Esophagus muscularis mucosa (tissue), 4 donors: ENCODE measurements at regions not wholly inside any gene's neighbourhood (a gene's known extent, or its start where the extent isn't known, plus 50 kb on each side); places are given as distances from the start of the nearest gene placed in this dataset.
"Not testable (repeated sequence)": the region's sequence is repeated elsewhere in the genome, so short reads cannot be mapped to it uniquely, and the experiment has no call there.

Source experiments
- DNase-seq: peaks from one replicate; pipeline ENCODE4 v3.0.0-alpha.2; 2017; ENCODE audit errors: extremely low spot score
- H3K27ac ChIP-seq, 4 donors: fragments of 200-600 bp; sonication (generic); replicated peaks in 1 of 4; 1 replicate in 3 of 4; 2 replicates in 1 of 4; pipeline ENCODE4 v1.5.1; 2016 to 2019; ENCODE audit warnings: mild to moderate bottlenecking in 1 of 4
- H3K27me3 ChIP-seq, 4 donors: fragments of 200-600 bp; sonication (generic); one replicate each; pipeline versions ENCODE4 v1.5.1 to v1.6.0; 2016 to 2019
- H3K36me3 ChIP-seq, 4 donors: fragments of 200-600 bp; sonication (generic); one replicate each; pipeline ENCODE4 v1.5.1; 2016 to 2019
- H3K4me1 ChIP-seq, 4 donors: fragments of 200-600 bp; sonication (generic); one replicate each; pipeline ENCODE4 v1.5.1; 2016 to 2019
- H3K4me3 ChIP-seq, 4 donors: fragments of 200-600 bp; sonication (generic); 1 replicate in 2 of 4; 2 replicates in 2 of 4; pipeline ENCODE4 v1.5.1; 2016 to 2019; ENCODE audit warnings: mild to moderate bottlenecking in 4 of 4, moderate library complexity in 1 of 4
- H3K9me3 ChIP-seq, 4 donors: fragments of 200-600 bp; sonication (generic); 1 replicate in 3 of 4; 2 replicates in 1 of 4; pipeline ENCODE4 v1.5.1; 2016 to 2019
- EP300 ChIP-seq: sonication (generic); formaldehyde crosslinking; IDR thresholded peaks from one replicate; pipeline ENCODE4 v1.6.1; 2017; ENCODE audit warnings: antibody characterized with exemption
- POLR2A ChIP-seq: fragments of 450-650 bp; IDR thresholded peaks from one replicate; pipeline ENCODE4 v1.6.1; 2017; ENCODE audit warnings: antibody characterized with exemption, moderate library complexity, mild to moderate bottlenecking, low read depth
- POLR2AphosphoS5 ChIP-seq, 2 donors: sonication (generic); formaldehyde crosslinking; IDR thresholded peaks; one replicate each; pipeline ENCODE4 v1.6.1; 2017; ENCODE audit warnings: antibody characterized with exemption in 2 of 2
- WGBS: methylation state at CpG from one replicate; pipeline ENCODE4 v1.1.5; 2018; 5-methylcytosine and 5-hydroxymethylcytosine counted together
- intact Hi-C: fragments of 100-400 bp; cut with DNase I; formaldehyde crosslinking; loops from one replicate; pipeline ENCODE4 v1.15.1; 2023
- TF ChIP-seq, protein P1 (sequence below), 3 experiments: fragments of 200-600 bp in 2 of 3; fragments of 450-650 bp in 1 of 3; sonication (generic) in 2 of 3; IDR thresholded peaks; one replicate each; pipeline ENCODE4 v1.5.1; 2017 to 2019; ENCODE audit warnings: antibody characterized with exemption in 3 of 3, mild to moderate bottlenecking in 2 of 3, moderate library complexity in 1 of 3

DNA sequence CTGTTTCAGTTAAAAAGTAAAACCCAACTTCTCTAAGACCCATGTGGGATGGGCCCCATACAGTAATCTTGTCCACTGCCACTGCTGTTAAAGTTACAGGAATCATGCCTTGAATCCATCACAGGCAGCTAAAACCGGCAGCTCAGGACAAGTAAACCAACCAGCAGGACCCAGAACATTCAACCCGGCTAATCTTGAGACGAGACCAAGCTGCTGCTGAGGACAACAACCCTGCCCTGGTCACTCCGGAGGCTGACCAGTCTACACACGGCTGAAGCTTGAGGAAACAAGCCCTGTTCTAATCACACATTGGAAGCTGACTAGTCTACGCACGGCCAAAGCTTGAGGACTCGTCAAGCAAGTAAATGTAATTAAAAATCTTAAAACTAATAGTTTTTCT, 105.2 kb upstream of the ZNF492 start:
- TF ChIP-seq, protein P1, sequence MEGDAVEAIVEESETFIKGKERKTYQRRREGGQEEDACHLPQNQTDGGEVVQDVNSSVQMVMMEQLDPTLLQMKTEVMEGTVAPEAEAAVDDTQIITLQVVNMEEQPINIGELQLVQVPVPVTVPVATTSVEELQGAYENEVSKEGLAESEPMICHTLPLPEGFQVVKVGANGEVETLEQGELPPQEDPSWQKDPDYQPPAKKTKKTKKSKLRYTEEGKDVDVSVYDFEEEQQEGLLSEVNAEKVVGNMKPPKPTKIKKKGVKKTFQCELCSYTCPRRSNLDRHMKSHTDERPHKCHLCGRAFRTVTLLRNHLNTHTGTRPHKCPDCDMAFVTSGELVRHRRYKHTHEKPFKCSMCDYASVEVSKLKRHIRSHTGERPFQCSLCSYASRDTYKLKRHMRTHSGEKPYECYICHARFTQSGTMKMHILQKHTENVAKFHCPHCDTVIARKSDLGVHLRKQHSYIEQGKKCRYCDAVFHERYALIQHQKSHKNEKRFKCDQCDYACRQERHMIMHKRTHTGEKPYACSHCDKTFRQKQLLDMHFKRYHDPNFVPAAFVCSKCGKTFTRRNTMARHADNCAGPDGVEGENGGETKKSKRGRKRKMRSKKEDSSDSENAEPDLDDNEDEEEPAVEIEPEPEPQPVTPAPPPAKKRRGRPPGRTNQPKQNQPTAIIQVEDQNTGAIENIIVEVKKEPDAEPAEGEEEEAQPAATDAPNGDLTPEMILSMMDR (IDR thresholded peaks at IDR 0.05), result no peak
- TF ChIP-seq POLR2AphosphoS5 (IDR thresholded peaks at IDR 0.05) (no peak), POLR2A (no peak), EP300 (no peak)
- DNase-seq, result peak; percentile 74

DNA sequence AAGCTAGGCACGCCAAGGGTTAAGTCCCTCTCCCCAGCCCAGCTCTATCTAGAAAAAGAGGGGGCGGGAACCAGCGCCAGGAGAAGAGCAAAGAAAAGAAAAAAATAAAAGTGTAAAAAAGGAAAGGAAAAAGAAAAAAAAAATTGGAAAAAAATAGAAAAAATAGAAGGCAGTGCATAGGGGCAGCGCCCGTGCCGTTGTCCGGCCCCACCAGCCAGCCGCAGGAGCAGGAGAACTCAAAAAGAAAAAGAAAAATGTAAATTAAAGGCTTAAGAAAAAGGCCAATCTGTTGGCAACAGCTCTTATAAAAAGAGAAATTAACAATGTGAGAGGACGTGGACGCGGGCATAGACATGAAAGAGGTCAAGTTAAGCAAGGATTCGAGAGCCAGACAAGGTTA, 105.4 kb upstream of the ZNF98 start:
- 27% methylated on average over 12 of the region's 12 CpGs for WGBS
- Histone ChIP-seq H3K27ac (peak overlapping the region in 1 of 4 donors; percentile 62), H3K4me1 (peaks cover 0 to 20% (median 8%) of the 10 kb centered on the region in 4 donors), H3K36me3 (no peaks in the 10 kb centered on the region), H3K9me3 (peaks cover 0 to 4% (median 0%) of the 10 kb centered on the region in 4 donors), H3K27me3 (peaks cover 0 to 17% (median 0%) of the 10 kb centered on the region in 4 donors), H3K4me3 (peak overlapping the region in 2 of 4 donors; percentile 17 to 36)
- TF ChIP-seq EP300, result no peak
- intact Hi-C loops, result no loop called here
- DNase-seq, result no peak

More for the DNA sequence above, 105.2 kb upstream of the ZNF492 start:
- H3K4me1 ChIP-seq, result peaks cover 0 to 21% (median 8%) of the 10 kb centered on the region in 4 donors
- intact Hi-C loops, result no loop called here
- peak overlapping the region in 1 of 4 donors; percentile 13 for H3K27ac ChIP-seq
- no peak overlapping the region for H3K4me3 ChIP-seq
- peaks cover 0 to 18% (median 0%) of the 10 kb centered on the region in 4 donors for H3K27me3 ChIP-seq
- WGBS, result 64% methylated on average over 5 of the region's 8 CpGs
- H3K36me3 ChIP-seq, result no peaks in the 10 kb centered on the region
- peaks cover 0 to 4% (median 0%) of the 10 kb centered on the region in 4 donors for H3K9me3 ChIP-seq

DNA sequence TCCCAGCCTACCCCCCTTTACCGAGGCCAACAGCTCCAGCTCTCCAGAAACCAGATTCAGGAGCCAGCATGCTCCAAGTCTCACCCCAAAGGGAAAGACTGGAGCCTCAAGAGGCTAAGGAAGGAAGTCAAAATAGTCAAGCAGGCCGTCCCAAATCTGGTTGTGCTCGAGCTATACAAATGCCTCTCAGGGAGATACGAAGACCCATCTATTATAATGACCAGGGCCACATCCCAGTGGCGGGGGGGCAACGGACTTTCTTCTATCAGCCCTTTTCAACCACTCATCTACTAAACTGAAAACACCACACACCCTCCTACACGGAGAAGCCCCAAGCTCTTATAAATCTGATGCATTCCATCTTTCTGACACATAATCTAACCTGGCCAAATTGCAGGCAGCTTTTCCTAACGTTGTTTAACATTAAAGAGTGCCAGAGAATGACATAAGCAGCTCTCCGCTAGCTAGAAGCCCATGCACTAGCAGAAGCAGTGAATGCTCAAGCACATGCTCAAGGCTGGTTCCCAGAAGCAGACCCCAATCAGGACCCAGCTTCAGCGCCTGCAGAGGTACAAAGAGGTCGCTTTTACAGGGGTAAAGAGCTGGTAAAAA, 104.6 kb upstream of the ZNF98 start:
- DNase-seq, result peak; percentile 72
- 29% methylated on average over 11 of the region's 11 CpGs for WGBS
- Histone ChIP-seq H3K9me3 (no peaks in the 10 kb centered on the region), H3K27me3 (peaks cover 0 to 9% (median 0%) of the 10 kb centered on the region in 4 donors), H3K27ac (peak overlapping the region in 2 of 4 donors; percentile 34 to 62), H3K36me3 (no peaks in the 10 kb centered on the region), H3K4me3 (peak overlapping the region in 2 of 4 donors; percentile 17 to 36), H3K4me1 (peaks cover 0 to 12% (median 6%) of the 10 kb centered on the region in 4 donors)
- intact Hi-C loops, result no loop called here
- TF ChIP-seq, protein P1 (IDR thresholded peaks at IDR 0.05), result no peak
- TF ChIP-seq POLR2AphosphoS5 (IDR thresholded peaks at IDR 0.05), result no peak
- TF ChIP-seq POLR2A, result no peak

DNA sequence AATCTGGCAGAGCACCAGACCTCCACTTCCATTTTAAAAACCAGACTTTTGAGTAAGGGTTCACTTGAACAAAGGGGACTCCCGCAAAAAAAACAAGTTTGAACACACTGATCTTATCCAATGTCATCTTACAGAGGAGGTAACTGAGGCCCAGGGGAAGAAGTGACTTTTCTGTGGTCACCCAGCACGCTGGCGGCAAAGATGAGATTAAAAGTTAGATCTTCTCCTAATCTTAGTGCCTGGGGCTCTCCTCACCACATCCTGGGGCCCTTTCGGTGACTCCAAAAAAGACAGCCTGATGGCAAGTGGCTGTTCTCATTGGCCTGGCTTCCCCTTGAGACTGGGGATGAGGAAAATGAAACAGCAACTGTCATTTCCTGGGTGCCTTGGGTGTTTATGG, 101.8 kb upstream of the ZNF98 start:
- H3K4me1 ChIP-seq, result peaks cover 0 to 11% (median 4%) of the 10 kb centered on the region in 4 donors
- no peak overlapping the region for H3K4me3 ChIP-seq
- peaks cover 0 to 2% (median 0%) of the 10 kb centered on the region in 4 donors for H3K9me3 ChIP-seq
- TF ChIP-seq POLR2A (no peak), EP300 (no peak), POLR2AphosphoS5 (IDR thresholded peaks at IDR 0.05) (no peak)
- TF ChIP-seq, protein P1 (IDR thresholded peaks at IDR 0.05), result no peak
- H3K27me3 ChIP-seq, result peaks cover 0 to 8% (median 0%) of the 10 kb centered on the region in 4 donors
- 97% methylated on average over 4 of the region's 4 CpGs for WGBS
- no peak overlapping the region for H3K27ac ChIP-seq
- H3K36me3 ChIP-seq, result no peaks in the 10 kb centered on the region
- DNase-seq, result no peak
- intact Hi-C loops, result no loop called here

DNA sequence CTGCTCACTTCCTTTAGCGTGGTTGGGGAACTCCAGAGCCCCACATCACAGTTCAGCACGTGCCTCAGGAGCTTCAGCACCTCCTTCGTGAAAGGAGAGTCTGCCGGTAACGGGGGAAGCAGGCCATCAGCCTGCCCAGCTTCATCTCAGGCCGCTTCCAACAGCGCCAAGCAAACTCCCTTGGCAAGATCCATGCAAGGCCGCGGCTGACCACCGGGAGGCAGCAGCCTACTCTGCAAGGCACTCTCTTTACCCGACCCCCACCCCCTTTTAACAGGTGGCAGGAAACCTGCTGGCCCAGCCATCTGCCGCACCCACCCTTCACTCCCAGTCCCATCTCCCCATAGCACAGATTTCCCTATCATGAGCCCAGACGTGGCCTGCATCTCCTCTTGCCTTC, 97.4 kb upstream of the ZNF98 start:
- 30% methylated on average over 12 of the region's 13 CpGs for WGBS
- H3K9me3 ChIP-seq, result peaks cover 0 to 20% (median 8%) of the 10 kb centered on the region in 4 donors
- H3K27ac ChIP-seq, DNase-seq, H3K27me3 ChIP-seq, H3K4me1 ChIP-seq, H3K36me3 ChIP-seq, H3K4me3 ChIP-seq, intact Hi-C loops: not testable (repeated sequence)
- TF ChIP-seq, protein P1 (IDR thresholded peaks at IDR 0.05), result peak in 1 of 3 experiments; percentile 12
